ENCODE measurements at regions not wholly inside any gene's neighbourhood (a gene's known extent, or its start where the extent isn't known, plus 50 kb on each side); places are given as distances from the start of the nearest gene placed in this dataset.

GRCh38 chr2:118705032-118705431, 142.4 kb downstream of the EN1 start:
- TF ChIP-seq, protein P1, sequence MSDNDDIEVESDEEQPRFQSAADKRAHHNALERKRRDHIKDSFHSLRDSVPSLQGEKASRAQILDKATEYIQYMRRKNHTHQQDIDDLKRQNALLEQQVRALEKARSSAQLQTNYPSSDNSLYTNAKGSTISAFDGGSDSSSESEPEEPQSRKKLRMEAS (CRISPR knock-in tag; IDR thresholded peaks at IDR 0.05) = no peak
- no peak for TF ChIP-seq CTCF (IDR thresholded peaks at IDR 0.05)
- no peak for TF ChIP-seq ZBTB21 (CRISPR knock-in tag; IDR thresholded peaks at IDR 0.05; ENCODE audit: borderline replicate concordance)
- no peak for TF ChIP-seq E2F5 (CRISPR knock-in tag; IDR thresholded peaks at IDR 0.05)
- TF ChIP-seq, protein P2, sequence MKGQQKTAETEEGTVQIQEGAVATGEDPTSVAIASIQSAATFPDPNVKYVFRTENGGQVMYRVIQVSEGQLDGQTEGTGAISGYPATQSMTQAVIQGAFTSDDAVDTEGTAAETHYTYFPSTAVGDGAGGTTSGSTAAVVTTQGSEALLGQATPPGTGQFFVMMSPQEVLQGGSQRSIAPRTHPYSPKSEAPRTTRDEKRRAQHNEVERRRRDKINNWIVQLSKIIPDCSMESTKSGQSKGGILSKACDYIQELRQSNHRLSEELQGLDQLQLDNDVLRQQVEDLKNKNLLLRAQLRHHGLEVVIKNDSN (CRISPR knock-in tag; IDR thresholded peaks at IDR 0.05) = no peak
- TF ChIP-seq TEAD4 (CRISPR knock-in tag; IDR thresholded peaks at IDR 0.05) = no peak

All from WTC11 (cell line).